GM12872 (cell line): ENCODE measurements at regions not wholly inside any gene's neighbourhood (a gene's known extent, or its start where the extent isn't known, plus 50 kb on each side); places are given as distances from the start of the nearest gene placed in this dataset.

ENCODE experiments used
- TF ChIP-seq, protein P1 (sequence below): IDR thresholded peaks from 3 replicates; pipeline ENCODE4 v1.5.1; 2011; ENCODE audit warnings: low read depth, mild to moderate bottlenecking, low read length, moderate library complexity; ENCODE audit not compliant: insufficient read depth

DNA sequence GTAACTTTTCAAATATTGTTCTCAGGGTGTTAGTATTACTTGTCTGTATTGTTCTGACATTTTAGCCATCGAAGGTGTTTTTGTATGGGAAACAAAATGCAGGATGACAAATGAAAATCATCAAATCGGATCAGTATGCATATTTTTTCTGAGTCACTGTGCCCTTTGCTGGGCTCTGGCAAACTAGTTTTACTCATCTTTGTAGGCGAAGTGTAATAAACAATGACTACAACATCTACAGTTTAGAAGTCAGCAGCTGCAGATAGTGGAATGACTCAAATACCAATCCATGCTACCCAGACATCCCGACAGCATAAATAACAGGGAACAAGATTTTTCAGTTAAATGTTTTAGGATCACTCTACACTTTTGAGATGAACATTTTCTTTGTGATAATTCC, 557.3 kb upstream of the TENM3 start:
- TF ChIP-seq, protein P1, sequence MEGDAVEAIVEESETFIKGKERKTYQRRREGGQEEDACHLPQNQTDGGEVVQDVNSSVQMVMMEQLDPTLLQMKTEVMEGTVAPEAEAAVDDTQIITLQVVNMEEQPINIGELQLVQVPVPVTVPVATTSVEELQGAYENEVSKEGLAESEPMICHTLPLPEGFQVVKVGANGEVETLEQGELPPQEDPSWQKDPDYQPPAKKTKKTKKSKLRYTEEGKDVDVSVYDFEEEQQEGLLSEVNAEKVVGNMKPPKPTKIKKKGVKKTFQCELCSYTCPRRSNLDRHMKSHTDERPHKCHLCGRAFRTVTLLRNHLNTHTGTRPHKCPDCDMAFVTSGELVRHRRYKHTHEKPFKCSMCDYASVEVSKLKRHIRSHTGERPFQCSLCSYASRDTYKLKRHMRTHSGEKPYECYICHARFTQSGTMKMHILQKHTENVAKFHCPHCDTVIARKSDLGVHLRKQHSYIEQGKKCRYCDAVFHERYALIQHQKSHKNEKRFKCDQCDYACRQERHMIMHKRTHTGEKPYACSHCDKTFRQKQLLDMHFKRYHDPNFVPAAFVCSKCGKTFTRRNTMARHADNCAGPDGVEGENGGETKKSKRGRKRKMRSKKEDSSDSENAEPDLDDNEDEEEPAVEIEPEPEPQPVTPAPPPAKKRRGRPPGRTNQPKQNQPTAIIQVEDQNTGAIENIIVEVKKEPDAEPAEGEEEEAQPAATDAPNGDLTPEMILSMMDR = no peak

GRCh38 chr4:181687116-181687515, 556.1 kb upstream of the TENM3 start:
- TF ChIP-seq, protein P1 = no peak

DNA sequence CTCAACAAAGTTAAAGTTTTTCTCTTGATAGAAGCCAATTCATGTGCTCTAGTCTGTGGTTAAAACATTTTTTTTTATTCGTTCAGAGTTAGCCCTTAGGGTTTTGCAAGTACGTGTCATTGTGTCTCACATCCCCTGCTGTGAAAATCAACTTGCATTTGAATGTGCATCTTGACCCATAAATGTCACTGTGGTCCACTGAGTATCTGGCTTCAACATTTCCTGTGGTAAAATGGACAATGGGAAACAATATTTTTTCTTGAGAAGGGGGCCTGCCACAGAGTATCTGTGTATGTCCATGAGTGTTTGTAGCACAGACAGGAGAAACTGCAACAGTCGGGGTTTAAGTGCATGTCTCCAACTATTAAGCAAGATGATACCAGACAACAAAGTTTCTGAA, 554.8 kb upstream of the TENM3 start:
- TF ChIP-seq, protein P1 = no peak

- TF ChIP-seq, protein P1 = no peak
Measured at GRCh38 chr4:181688872-181689271, 554.3 kb upstream of the TENM3 start.

DNA sequence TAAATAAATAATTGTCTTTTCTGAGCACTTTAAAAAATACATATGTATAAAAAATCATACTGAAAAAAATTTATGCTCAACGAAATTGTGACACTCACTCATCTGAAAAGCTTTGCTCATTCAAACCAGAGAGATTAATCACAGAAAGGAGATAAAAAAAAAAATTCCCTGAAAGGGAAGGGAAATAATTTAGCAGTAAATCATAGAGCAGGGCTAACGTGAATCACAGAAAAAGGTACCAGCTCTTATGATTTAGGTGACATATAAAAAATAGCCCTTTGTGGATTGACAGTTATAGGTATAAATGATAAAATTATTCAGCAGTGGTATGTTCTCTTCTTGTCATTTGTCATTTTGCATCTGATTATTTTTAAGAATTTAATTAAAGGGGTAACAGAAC, 552.7 kb upstream of the TENM3 start:
- TF ChIP-seq, protein P1 = no peak

GRCh38 chr4:181692965-181693364, 550.2 kb upstream of the TENM3 start:
- TF ChIP-seq, protein P1 = no peak

DNA sequence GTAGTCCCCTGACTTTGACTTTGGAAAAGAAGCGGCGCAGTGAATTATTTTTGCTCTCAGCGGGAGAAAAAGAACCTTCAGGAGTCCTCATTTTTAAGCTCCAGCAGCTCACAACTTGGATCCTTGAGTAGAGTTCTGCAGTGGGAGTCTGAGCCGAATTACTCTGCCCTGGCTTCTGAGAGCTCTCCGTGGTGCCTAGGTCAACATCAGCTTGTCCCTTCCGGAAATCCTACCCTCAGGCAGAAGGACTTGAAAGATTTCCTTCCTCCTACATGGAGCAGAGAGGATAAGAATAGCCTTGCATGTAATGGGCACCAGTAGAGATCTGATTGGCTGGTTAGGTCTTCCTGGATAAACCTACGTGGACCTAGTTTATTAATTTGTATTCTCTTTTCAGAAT, 549.7 kb upstream of the TENM3 start:
- TF ChIP-seq, protein P1 = no peak

GRCh38 chr4:181698221-181698620, 545.0 kb upstream of the TENM3 start:
- TF ChIP-seq, protein P1 = no peak
